OCI-LY7 (cell line): ENCODE measurements at regions not wholly inside any gene's neighbourhood (a gene's known extent, or its start where the extent isn't known, plus 50 kb on each side); places are given as distances from the start of the nearest gene placed in this dataset.

Experiments
- BruUV-seq: library from RNA; stranded (reverse); fragments of 400-500 nt; replicated peaks from 2 replicates; lab custom pipeline; 2021; lab: Mats Ljungman, UMichigan
- CTCF ChIA-PET: fragments of 300-600 bp; sonication (Branson Sonifier 250); formaldehyde crosslinking; loops from one replicate; lab custom pipeline; 2022; ENCODE audit warnings: antibody characterized with exemption; ENCODE audit not compliant: unreplicated experiment; lab: Charles Lee
- POLR2A ChIA-PET: fragments of 300-600 bp; sonication (Branson Sonifier 250); formaldehyde crosslinking; loops from one replicate; lab custom pipeline; 2022; ENCODE audit warnings: antibody characterized with exemption; lab: Charles Lee
- DNase-seq: peaks from one replicate; pipeline ENCODE4 v3.0.0-alpha.2; 2015; ENCODE audit warnings: low spot score
- H2AFZ ChIP-seq: fragments of 200-600 bp; sonication (generic), shearing (Covaris generic); 2 replicates; pipeline ENCODE4 v1.6.1; 2014; ENCODE audit warnings: mild to moderate bottlenecking, antibody characterized with exemption, low read length, moderate library complexity
- H3K27ac ChIP-seq: fragments of 200-600 bp; sonication (generic); 2 replicates; pipeline ENCODE4 v1.5.1; 2014; ENCODE audit warnings: mixed run types, low read depth, mild to moderate bottlenecking, moderate library complexity, low read length, inconsistent platforms; ENCODE audit not compliant: poor library complexity, severe bottlenecking
- H3K36me3 ChIP-seq: fragments of 200-600 bp; sonication (generic); 2 replicates; pipeline ENCODE4 v1.6.1; 2014; ENCODE audit warnings: mild to moderate bottlenecking, antibody characterized with exemption, low read length, moderate library complexity, mixed read lengths; ENCODE audit not compliant: insufficient read depth
- H3K4me1 ChIP-seq: fragments of 200-600 bp; sonication (generic); 2 replicates; pipeline ENCODE4 v1.5.1; 2014; ENCODE audit warnings: mild to moderate bottlenecking, low read length; ENCODE audit not compliant: insufficient read depth, poor library complexity, severe bottlenecking
- H3K4me2 ChIP-seq: fragments of 200-600 bp; sonication (generic); 2 replicates; pipeline ENCODE4 v1.6.1; 2014; ENCODE audit warnings: mild to moderate bottlenecking, low read length
- H3K4me3 ChIP-seq: fragments of 200-600 bp; sonication (generic); 2 replicates; pipeline ENCODE4 v1.5.1; 2014; ENCODE audit warnings: mild to moderate bottlenecking, low read depth, low read length; ENCODE audit not compliant: poor library complexity, severe bottlenecking
- H3K79me2 ChIP-seq: fragments of 200-600 bp; sonication (generic); 2 replicates; pipeline ENCODE4 v1.6.1; 2016; ENCODE audit warnings: low read depth, mild to moderate bottlenecking, low read length, moderate library complexity, mixed read lengths; ENCODE audit not compliant: insufficient read depth
- H3K9me2 ChIP-seq: fragments of 200-600 bp; sonication (generic); 2 replicates; pipeline ENCODE4 v1.6.1; 2016; ENCODE audit warnings: mild to moderate bottlenecking, low read length, mixed read lengths; ENCODE audit not compliant: insufficient read depth
- H3K9me3 ChIP-seq: fragments of 200-600 bp; sonication (generic); 2 replicates; pipeline ENCODE4 v1.6.1; 2014; ENCODE audit warnings: mild to moderate bottlenecking, mixed run types, low read length, mixed read lengths
- H4K20me1 ChIP-seq: fragments of 200-600 bp; sonication (generic); 2 replicates; pipeline ENCODE4 v1.6.1; 2014; ENCODE audit warnings: mild to moderate bottlenecking, antibody characterized with exemption, low read length, moderate library complexity, mixed read lengths; ENCODE audit not compliant: insufficient read depth
- EZH2phosphoT487 ChIP-seq: fragments of 200-600 bp; sonication (generic); IDR thresholded peaks from 2 replicates; pipeline ENCODE4 v1.6.1; 2018; ENCODE audit warnings: low read depth, borderline replicate concordance, mild to moderate bottlenecking, mixed run types, antibody characterized with exemption, low read length, moderate library complexity, mixed read lengths
- intact Hi-C: fragments of 100-400 bp; cut with micrococcal nuclease; formaldehyde crosslinking; loops from one replicate; pipeline ENCODE4 v1.10.0; 2022; ENCODE audit not compliant: unreplicated experiment
- TF ChIP-seq, protein P1 (sequence below): fragments of 200-600 bp; sonication (generic); conservative IDR thresholded peaks from 2 replicates; pipeline ENCODE4 v1.5.1; 2014; ENCODE audit warnings: mild to moderate bottlenecking, antibody characterized with exemption, low read length, moderate library complexity, mixed read lengths

DNA sequence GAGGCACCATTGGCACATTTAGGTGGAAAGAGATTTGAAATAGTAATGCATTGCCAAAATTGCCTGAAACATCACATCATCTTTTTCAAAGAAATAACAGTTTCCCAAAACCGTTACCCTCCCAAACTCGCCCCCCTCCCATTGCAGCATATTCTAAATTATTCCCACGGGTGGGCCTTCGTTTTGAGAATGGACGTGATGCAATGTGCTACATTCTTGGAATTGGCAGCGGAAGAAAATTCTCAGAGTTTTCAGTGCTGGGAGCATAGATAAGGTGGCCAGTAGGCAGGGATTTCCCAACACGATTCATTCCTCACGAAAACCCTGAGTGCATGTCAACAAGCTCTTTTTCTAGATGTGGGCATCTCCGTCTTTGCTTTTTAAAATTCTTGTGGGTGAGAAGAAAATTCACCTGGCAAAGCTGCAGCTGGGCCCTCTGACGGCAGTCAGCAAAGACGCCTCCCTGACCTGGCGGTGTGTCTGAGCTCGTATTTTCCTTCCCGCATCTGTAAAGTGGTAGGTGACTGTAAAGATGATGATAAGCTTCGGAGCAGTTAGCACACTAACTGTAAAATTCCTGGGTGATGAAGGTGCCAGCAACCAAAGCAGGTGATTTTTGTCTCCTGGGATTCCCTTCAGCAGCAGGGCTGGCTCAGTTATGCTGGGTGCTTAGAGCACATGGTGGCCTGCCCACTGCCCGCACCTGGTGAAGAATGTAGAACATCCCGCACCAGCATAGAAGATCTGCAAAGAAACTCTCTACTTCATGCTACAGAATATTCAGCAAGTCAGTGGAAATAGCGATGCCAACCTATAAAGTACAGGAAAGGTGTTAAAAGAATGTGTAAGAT is 141.9 kb upstream of the KLF6 start:
- CTCF ChIA-PET = no interaction called here
- POLR2A ChIA-PET = no interaction called here
- no peaks in the 10 kb centered on the region for H3K79me2 ChIP-seq
- H3K4me1 ChIP-seq = no peaks in the 10 kb centered on the region
- no peak for DNase-seq
- intact Hi-C loops = no loop called here
- no peaks in the 10 kb centered on the region for H3K9me3 ChIP-seq
- H2AFZ ChIP-seq = no peak overlapping the region
- no peaks in the 10 kb centered on the region for H3K9me2 ChIP-seq
- no TSS peak for BruUV-seq
- H3K4me2 ChIP-seq = no peak overlapping the region
- no peak overlapping the region for H3K27ac ChIP-seq
- H3K4me3 ChIP-seq = no peak overlapping the region
- TF ChIP-seq EZH2phosphoT487 = no peak
- TF ChIP-seq, protein P1, sequence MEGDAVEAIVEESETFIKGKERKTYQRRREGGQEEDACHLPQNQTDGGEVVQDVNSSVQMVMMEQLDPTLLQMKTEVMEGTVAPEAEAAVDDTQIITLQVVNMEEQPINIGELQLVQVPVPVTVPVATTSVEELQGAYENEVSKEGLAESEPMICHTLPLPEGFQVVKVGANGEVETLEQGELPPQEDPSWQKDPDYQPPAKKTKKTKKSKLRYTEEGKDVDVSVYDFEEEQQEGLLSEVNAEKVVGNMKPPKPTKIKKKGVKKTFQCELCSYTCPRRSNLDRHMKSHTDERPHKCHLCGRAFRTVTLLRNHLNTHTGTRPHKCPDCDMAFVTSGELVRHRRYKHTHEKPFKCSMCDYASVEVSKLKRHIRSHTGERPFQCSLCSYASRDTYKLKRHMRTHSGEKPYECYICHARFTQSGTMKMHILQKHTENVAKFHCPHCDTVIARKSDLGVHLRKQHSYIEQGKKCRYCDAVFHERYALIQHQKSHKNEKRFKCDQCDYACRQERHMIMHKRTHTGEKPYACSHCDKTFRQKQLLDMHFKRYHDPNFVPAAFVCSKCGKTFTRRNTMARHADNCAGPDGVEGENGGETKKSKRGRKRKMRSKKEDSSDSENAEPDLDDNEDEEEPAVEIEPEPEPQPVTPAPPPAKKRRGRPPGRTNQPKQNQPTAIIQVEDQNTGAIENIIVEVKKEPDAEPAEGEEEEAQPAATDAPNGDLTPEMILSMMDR = no peak
- H4K20me1 ChIP-seq = no peaks in the 10 kb centered on the region
- no peaks in the 10 kb centered on the region for H3K36me3 ChIP-seq

DNA sequence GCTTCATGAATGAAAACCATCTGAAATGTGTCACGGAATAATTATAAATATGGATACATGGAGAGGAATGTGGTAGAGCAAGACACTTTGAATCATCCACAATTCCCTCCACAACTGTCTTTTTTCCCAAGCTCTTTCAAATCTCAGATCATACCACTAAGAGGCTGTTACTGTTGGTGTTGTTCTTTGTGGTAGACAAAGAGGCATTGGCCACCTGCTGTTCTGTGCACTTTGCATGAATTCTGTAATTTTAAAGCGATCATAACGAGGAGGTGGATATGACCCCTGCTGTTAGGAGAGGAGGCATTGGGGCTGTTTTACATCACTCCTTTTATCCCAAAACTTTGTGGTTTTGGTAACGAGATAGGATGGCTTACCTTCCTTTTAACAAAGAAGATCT is 141.2 kb upstream of the KLF6 start:
- Histone ChIP-seq H4K20me1 (no peaks in the 10 kb centered on the region), H3K27ac (no peak overlapping the region), H2AFZ (no peak overlapping the region), H3K4me2 (no peak overlapping the region), H3K4me3 (no peak overlapping the region), H3K79me2 (no peaks in the 10 kb centered on the region), H3K9me3 (no peaks in the 10 kb centered on the region), H3K36me3 (no peaks in the 10 kb centered on the region), H3K9me2 (no peaks in the 10 kb centered on the region), H3K4me1 (no peaks in the 10 kb centered on the region)
- no peak for DNase-seq
- TF ChIP-seq, protein P1 = no peak
- TF ChIP-seq EZH2phosphoT487 = no peak
- CTCF ChIA-PET = no interaction called here
- BruUV-seq = no TSS peak
- intact Hi-C loops = no loop called here
- POLR2A ChIA-PET = interaction anchor here (0.6 kb wide), 1 partner anchor 38 kb away, joined by 4 read pairs; no protein-coding TSS in a partner anchor

DNA sequence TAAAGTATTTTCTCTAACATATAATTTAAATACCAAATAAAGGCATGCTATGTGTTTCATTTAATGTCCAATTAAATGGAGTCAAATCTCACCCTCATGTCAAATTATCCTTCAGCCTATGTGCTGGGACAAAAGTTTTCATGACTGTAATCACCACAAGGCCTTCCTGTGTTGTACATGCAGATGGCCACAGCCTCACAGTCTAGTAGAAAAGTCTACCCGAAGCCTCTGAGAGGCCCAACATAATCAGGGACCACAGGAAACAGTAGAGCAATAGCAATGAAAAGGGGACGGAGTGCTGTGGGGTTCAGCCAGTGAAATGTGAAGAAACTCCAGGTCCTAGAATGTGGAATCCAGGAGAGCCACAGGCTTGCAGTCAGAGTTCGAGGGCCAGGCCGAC is 140.2 kb upstream of the KLF6 start:
- POLR2A ChIA-PET = no interaction called here
- Histone ChIP-seq H3K4me1 (no peaks in the 10 kb centered on the region), H3K79me2 (no peaks in the 10 kb centered on the region), H4K20me1 (no peaks in the 10 kb centered on the region), H3K36me3 (no peaks in the 10 kb centered on the region), H3K4me2 (no peak overlapping the region), H3K4me3 (no peak overlapping the region), H3K27ac (no peak overlapping the region), H3K9me2 (no peaks in the 10 kb centered on the region), H3K9me3 (no peaks in the 10 kb centered on the region), H2AFZ (no peak overlapping the region)
- CTCF ChIA-PET = no interaction called here
- BruUV-seq = no TSS peak
- TF ChIP-seq, protein P1 = no peak
- no peak for TF ChIP-seq EZH2phosphoT487
- no peak for DNase-seq
- intact Hi-C loops = no loop called here
